Amygdala (tissue), 56 donors: ENCODE measurements at regions not wholly inside any gene's neighbourhood (a gene's known extent, or its start where the extent isn't known, plus 50 kb on each side); places are given as distances from the start of the nearest gene placed in this dataset.
"Not testable (repeated sequence)": the region's sequence is repeated elsewhere in the genome, so short reads cannot be mapped to it uniquely, and the experiment has no call there.

ENCODE experiments used
- DNase-seq, 56 donors: peaks; one replicate each; lab custom pipeline; 2025; lab: John Stamatoyannopoulos, UW

GRCh38 chr18:28334516-28334915 is 157.6 kb upstream of the CDH2 start:
- DNase-seq = no peak

- DNase-seq = no peak
These were observed 155.1 kb upstream of the CDH2 start for GRCh38 chr18:28332071-28332470.

- DNase-seq = no peak
These were observed 154.6 kb upstream of the CDH2 start for GRCh38 chr18:28331551-28331950.

GRCh38 chr18:28313602-28314001 is 136.7 kb upstream of the CDH2 start:
- DNase-seq = no peak

GRCh38 chr18:28288784-28289183 is 111.9 kb upstream of the CDH2 start:
- DNase-seq = no peak

GRCh38 chr18:28287146-28287545 is 110.2 kb upstream of the CDH2 start:
- no peak for DNase-seq

DNA sequence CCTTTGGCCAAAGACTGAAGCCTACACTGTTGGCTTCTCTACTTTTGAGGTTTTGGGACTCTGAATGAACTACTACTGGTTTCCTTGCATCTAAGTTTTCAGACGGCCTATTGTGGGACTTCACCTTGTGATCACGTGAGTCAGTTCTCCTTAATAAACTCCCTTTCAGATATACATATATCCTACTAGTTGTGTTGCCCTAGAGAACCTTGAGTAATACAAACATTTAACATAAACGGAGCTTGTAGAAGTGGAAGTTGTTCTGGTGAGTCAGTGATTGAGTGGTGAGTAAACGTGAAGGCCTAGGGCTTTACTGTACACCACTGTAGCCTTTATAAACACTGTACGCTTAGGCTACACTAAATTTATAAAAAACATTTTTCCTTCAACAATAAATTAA is 107.2 kb upstream of the CDH2 start:
- DNase-seq = no peak

- DNase-seq = no peak
These were observed 104.5 kb upstream of the CDH2 start for GRCh38 chr18:28281400-28281799.

DNA sequence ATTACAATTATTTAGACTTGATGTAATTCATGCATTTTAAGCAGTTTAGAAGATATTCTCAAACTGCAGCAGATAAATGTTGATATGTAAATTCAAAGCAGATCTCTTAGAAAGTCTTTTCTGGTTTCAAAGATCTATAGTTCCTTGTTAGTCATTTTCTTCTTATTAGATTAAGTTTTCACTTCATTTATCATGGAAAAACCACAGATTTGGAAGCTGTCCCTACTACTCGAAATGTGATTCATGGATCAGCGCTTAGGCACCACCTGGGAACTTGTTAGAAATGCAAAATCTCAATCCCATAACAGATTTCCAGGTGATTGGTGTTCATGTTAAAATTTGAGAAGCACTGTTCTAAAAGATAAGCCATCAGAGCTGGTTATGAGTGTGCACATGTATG is 92.8 kb upstream of the CDH2 start:
- no peak for DNase-seq

GRCh38 chr18:28267878-28268625 is 91.1 kb upstream of the CDH2 start:
- no peak for DNase-seq

DNA sequence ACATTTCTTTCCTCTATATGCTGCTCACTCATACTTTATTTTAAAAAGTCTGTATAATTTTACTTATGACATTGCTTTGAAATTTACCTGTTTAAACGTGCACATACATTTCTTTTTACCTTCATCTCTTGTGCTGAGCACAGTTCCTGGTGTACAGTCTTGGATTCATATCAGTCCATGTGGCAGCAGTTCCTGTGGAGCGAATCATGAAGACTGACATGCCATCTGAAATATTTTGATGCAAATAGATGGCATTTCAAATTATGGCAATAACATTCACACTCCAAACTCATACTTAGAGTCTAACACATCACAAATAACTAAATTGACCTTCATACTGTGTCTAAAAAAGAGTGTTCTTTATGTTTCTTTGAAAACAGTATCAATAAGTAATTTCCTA is 90.3 kb upstream of the CDH2 start:
- DNase-seq = no peak

- no peak for DNase-seq
These were observed 79.2 kb upstream of the CDH2 start for GRCh38 chr18:28256166-28256565.

GRCh38 chr18:28248653-28249052 is 71.7 kb upstream of the CDH2 start:
- no peak for DNase-seq

DNA sequence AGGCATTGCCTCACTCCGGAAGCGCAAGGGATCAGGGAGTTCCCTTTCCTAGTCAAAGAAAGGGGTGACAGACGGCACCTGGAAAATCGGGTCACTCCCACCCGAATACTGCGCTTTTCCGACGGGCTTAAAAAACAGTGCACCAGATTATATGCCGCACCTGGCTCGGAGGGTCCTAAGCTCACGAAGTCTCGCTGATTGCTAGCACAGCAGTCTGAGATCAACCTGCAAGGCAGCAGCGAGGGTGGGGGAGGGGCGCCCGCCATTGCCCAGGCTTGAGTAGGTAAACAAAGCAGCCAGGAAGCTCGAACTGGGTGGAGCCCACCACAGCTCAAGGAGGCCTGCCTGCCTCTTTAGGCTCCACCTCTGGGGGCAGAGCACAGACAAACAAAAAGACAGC is 63.7 kb upstream of the CDH2 start:
- DNase-seq = not testable (repeated sequence)

- DNase-seq = no peak
These were observed 59.6 kb upstream of the CDH2 start for GRCh38 chr18:28236487-28236886.
